ENCODE measurements at regions not wholly inside any gene's neighbourhood (a gene's known extent, or its start where the extent isn't known, plus 50 kb on each side); places are given as distances from the start of the nearest gene placed in this dataset.

DNA sequence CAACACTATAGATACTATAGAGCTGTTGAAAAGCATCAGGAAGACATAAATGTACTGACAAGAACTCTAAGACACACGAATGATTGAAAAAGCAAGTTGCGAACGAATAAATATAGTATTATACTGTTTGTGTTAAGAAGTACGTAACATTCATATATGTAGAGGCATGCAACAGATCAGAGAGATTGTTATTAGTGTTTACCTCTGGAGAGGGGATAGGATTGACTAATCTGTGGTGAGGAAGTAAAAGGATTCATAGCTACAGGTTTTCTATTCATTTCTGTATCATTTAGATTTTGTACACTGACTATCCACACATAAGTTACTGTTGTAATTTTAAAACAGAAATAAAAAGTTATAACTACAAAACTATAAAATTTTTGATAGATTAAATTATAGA is 147.6 kb upstream of the SV2C start:
- H3K79me2 ChIP-seq (ENCODE audit: control insufficient read depth, low read length): no peaks in the 10 kb centered on the region
- H3K36me3 ChIP-seq (ENCODE audit: control insufficient read depth, low read length): no peaks in the 10 kb centered on the region
- TF ChIP-seq EZH2phosphoT487 (IDR thresholded peaks at IDR 0.05; ENCODE audit: borderline replicate concordance, low read length): no peak
- TF ChIP-seq, protein P1, sequence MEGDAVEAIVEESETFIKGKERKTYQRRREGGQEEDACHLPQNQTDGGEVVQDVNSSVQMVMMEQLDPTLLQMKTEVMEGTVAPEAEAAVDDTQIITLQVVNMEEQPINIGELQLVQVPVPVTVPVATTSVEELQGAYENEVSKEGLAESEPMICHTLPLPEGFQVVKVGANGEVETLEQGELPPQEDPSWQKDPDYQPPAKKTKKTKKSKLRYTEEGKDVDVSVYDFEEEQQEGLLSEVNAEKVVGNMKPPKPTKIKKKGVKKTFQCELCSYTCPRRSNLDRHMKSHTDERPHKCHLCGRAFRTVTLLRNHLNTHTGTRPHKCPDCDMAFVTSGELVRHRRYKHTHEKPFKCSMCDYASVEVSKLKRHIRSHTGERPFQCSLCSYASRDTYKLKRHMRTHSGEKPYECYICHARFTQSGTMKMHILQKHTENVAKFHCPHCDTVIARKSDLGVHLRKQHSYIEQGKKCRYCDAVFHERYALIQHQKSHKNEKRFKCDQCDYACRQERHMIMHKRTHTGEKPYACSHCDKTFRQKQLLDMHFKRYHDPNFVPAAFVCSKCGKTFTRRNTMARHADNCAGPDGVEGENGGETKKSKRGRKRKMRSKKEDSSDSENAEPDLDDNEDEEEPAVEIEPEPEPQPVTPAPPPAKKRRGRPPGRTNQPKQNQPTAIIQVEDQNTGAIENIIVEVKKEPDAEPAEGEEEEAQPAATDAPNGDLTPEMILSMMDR (IDR thresholded peaks at IDR 0.05; ENCODE audit: low read depth, low read length, poor library complexity, severe bottlenecking): no peak
- H3K4me3 ChIP-seq (ENCODE audit: low read length): no peak overlapping the region
- no peaks in the 10 kb centered on the region for H4K20me1 ChIP-seq (ENCODE audit: control insufficient read depth, insufficient read depth, low read depth, low read length)
- H3K9me2 ChIP-seq (replicated peaks; ENCODE audit: control insufficient read depth, low read length): no peaks in the 10 kb centered on the region; the same call in 1 of the 2 replicates
- H3K4me1 ChIP-seq (ENCODE audit: control insufficient read depth, low read length): no peaks in the 10 kb centered on the region
- H3K27ac ChIP-seq (ENCODE audit: low read depth, low read length): no peak overlapping the region
- H3K27me3 ChIP-seq (ENCODE audit: control insufficient read depth, low read length): no peaks in the 10 kb centered on the region
- H3K9me3 ChIP-seq (ENCODE audit: control insufficient read depth, insufficient read depth, low read length): no peaks in the 10 kb centered on the region
- no peak overlapping the region for H3K4me2 ChIP-seq (ENCODE audit: low read length)
- H3F3A ChIP-seq (ENCODE audit: control insufficient read depth, insufficient read depth): no peaks in the 10 kb centered on the region

DNA sequence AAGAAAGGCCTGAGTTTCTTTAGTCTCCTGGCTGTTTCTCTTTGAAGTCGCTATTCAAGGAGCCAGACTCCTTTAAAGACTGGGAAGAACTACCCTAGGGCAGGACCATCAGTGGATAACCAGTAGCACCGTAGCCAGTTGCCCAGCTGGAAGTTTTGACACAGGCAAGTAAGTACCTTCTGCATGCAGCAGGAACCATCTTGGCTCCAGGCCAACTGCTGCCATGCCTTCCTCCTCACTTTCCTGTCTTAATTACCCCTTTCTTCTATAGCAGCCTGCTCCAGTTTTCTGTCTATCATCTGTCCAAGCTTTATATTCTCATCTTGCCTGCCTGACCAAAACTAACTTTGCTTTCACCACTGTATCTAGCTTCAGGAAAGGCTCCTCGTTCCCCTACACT is 149.7 kb upstream of the SV2C start:
- TF ChIP-seq, protein P1 (IDR thresholded peaks at IDR 0.05; ENCODE audit: low read depth, low read length, poor library complexity, severe bottlenecking): no peak
- no peak for TF ChIP-seq EZH2phosphoT487 (IDR thresholded peaks at IDR 0.05; ENCODE audit: borderline replicate concordance, low read length)

DNA sequence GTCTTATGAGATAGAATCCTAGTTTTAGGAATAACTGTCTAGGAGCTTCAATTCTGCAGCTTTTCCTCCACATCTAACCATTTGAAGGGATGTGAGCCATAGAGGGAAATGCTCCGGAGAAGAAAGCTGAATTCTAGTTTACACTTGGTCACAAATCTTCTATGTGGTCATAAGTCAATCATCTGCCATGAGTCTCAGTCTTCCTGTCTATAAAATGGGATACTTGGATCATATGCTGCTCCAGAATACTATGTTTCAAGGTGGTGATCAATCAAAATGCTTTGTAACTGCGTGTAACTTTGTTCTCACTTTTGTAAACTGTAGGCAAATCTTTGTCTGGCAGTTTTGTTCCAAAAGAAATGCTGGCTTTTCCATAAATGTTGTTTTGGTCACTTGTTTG is 152.0 kb upstream of the SV2C start:
- no peak overlapping the region for H3K4me3 ChIP-seq (ENCODE audit: low read length)
- no peaks in the 10 kb centered on the region for H3K36me3 ChIP-seq (ENCODE audit: control insufficient read depth, low read length)
- no peaks in the 10 kb centered on the region for H3K4me1 ChIP-seq (ENCODE audit: control insufficient read depth, low read length)
- H3K9me3 ChIP-seq (ENCODE audit: control insufficient read depth, insufficient read depth, low read length): no peaks in the 10 kb centered on the region
- H3K9me2 ChIP-seq (replicated peaks; ENCODE audit: control insufficient read depth, low read length): no peaks in the 10 kb centered on the region
- no peaks in the 10 kb centered on the region for H4K20me1 ChIP-seq (ENCODE audit: control insufficient read depth, insufficient read depth, low read depth, low read length)
- no peak for TF ChIP-seq EZH2phosphoT487 (IDR thresholded peaks at IDR 0.05; ENCODE audit: borderline replicate concordance, low read length)
- TF ChIP-seq, protein P1 (IDR thresholded peaks at IDR 0.05; ENCODE audit: low read depth, low read length, poor library complexity, severe bottlenecking): no peak
- no peak overlapping the region for H3K27ac ChIP-seq (ENCODE audit: low read depth, low read length)
- no peaks in the 10 kb centered on the region for H3K27me3 ChIP-seq (ENCODE audit: control insufficient read depth, low read length)
- no peak overlapping the region for H3K4me2 ChIP-seq (ENCODE audit: low read length)
- no peaks in the 10 kb centered on the region for H3K79me2 ChIP-seq (ENCODE audit: control insufficient read depth, low read length)
- no peaks in the 10 kb centered on the region for H3F3A ChIP-seq (ENCODE audit: control insufficient read depth, insufficient read depth)

More for the DNA sequence above, 149.7 kb upstream of the SV2C start:
- Histone ChIP-seq H3K27ac (ENCODE audit: low read depth, low read length) (no peak overlapping the region), H3K4me1 (ENCODE audit: control insufficient read depth, low read length) (no peaks in the 10 kb centered on the region), H3F3A (ENCODE audit: control insufficient read depth, insufficient read depth) (no peaks in the 10 kb centered on the region), H4K20me1 (ENCODE audit: control insufficient read depth, insufficient read depth, low read depth, low read length) (no peaks in the 10 kb centered on the region), H3K4me3 (ENCODE audit: low read length) (no peak overlapping the region), H3K27me3 (ENCODE audit: control insufficient read depth, low read length) (no peaks in the 10 kb centered on the region), H3K9me2 (replicated peaks; ENCODE audit: control insufficient read depth, low read length) (no peaks in the 10 kb centered on the region; the same call in 1 of the 2 replicates), H3K9me3 (ENCODE audit: control insufficient read depth, insufficient read depth, low read length) (no peaks in the 10 kb centered on the region), H3K4me2 (ENCODE audit: low read length) (no peak overlapping the region), H3K79me2 (ENCODE audit: control insufficient read depth, low read length) (no peaks in the 10 kb centered on the region), H3K36me3 (ENCODE audit: control insufficient read depth, low read length) (no peaks in the 10 kb centered on the region)

All from DOHH2 (cell line).